ENCODE measurements at regions not wholly inside any gene's neighbourhood (a gene's known extent, or its start where the extent isn't known, plus 50 kb on each side); places are given as distances from the start of the nearest gene placed in this dataset.

- TF ChIP-seq CTCF (IDR thresholded peaks at IDR 0.05) (no peak), POLR2A (IDR thresholded peaks at IDR 0.05) (no peak)
Measured at GRCh38 chr21:39082656-39083376, 100.4 kb downstream of the PSMG1 start.
